ENCODE measurements at regions not wholly inside any gene's neighbourhood (a gene's known extent, or its start where the extent isn't known, plus 50 kb on each side); places are given as distances from the start of the nearest gene placed in this dataset.

DNA sequence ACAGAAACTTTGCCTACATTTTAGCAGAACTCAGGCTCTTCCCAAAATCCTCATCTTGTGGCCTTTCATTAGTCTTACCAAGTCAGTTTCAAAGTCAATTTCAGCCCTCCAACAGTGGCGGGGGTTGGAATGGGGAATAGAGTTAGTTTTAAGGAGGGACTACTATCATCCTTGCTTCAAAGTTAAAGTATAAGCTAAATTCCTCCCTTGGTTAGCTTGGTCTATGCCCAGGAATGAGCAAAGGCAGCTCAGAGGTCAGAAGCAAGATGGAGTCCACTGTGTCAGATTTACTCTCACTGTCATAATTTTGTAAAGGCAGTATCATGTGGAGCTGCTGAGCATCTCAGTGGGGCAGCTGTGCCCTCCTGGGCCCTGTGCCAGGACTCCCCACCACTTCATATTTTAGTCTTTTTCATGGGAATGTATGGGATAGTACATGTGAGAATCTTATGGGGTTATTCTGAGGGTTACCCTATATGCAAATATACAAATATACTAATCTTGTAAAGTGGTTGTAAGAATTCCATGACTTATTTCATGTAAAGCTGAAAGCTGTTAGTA lies 145.2 kb upstream of the MMADHC start:
- Histone ChIP-seq H3K27ac (no peak overlapping the region), H3K4me1 (peaks cover 0 to 6% of the 10 kb centered on the region in 2 donors), H3K9me3 (no peaks in the 10 kb centered on the region), H3K36me3 (no peaks in the 10 kb centered on the region), H3K4me3 (no peak overlapping the region), H3K27me3 (no peaks in the 10 kb centered on the region)
- no peak for DNase-seq
- intact Hi-C loops (cut with DNase I; ENCODE audit: low total_unique reads) = no loop called here
- TF ChIP-seq POLR2A (IDR thresholded peaks at IDR 0.05) = no peak
- TF ChIP-seq, protein P1, sequence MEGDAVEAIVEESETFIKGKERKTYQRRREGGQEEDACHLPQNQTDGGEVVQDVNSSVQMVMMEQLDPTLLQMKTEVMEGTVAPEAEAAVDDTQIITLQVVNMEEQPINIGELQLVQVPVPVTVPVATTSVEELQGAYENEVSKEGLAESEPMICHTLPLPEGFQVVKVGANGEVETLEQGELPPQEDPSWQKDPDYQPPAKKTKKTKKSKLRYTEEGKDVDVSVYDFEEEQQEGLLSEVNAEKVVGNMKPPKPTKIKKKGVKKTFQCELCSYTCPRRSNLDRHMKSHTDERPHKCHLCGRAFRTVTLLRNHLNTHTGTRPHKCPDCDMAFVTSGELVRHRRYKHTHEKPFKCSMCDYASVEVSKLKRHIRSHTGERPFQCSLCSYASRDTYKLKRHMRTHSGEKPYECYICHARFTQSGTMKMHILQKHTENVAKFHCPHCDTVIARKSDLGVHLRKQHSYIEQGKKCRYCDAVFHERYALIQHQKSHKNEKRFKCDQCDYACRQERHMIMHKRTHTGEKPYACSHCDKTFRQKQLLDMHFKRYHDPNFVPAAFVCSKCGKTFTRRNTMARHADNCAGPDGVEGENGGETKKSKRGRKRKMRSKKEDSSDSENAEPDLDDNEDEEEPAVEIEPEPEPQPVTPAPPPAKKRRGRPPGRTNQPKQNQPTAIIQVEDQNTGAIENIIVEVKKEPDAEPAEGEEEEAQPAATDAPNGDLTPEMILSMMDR (IDR thresholded peaks at IDR 0.05) = no peak

DNA sequence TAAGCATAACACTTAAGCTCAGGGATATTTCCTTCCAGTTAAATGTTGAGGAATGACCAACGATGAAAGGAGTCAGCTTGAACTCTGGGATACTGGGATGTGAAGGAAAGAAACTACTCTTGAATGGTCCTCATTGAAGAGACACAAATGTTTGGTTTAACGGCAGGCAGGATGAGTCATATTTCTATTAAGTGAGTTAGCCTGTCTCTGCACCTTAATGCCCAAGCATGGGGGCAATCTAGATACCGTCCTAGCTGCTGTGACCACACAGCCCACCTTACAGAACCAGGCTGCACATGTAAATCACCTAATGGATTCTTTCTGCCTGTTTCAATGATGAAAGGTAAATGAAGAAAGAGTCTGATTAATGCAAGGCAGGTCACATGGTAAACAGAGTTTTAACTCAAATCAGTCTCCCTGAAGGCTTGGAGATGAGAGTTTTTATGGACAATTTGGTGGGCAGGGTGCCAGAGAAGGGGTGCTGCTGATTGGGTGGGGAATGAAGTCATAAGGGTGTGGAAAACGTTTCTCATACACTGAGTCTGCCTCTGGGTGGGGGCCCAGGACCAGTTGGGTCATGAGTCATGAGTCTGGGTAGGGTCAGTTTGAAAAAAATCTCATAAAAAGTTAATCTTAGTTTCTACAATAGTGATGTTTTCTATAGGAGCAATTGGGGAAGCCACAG lies 144.6 kb upstream of the MMADHC start:
- TF ChIP-seq, protein P1 (IDR thresholded peaks at IDR 0.05) = no peak
- TF ChIP-seq POLR2A (IDR thresholded peaks at IDR 0.05) = no peak
- Histone ChIP-seq H3K36me3 (no peaks in the 10 kb centered on the region), H3K27ac (no peak overlapping the region), H3K27me3 (no peaks in the 10 kb centered on the region), H3K4me1 (peaks cover 0 to 6% of the 10 kb centered on the region in 2 donors), H3K9me3 (no peaks in the 10 kb centered on the region), H3K4me3 (no peak overlapping the region)
- intact Hi-C loops (cut with DNase I; ENCODE audit: low total_unique reads) = no loop called here
- DNase-seq = no peak

DNA sequence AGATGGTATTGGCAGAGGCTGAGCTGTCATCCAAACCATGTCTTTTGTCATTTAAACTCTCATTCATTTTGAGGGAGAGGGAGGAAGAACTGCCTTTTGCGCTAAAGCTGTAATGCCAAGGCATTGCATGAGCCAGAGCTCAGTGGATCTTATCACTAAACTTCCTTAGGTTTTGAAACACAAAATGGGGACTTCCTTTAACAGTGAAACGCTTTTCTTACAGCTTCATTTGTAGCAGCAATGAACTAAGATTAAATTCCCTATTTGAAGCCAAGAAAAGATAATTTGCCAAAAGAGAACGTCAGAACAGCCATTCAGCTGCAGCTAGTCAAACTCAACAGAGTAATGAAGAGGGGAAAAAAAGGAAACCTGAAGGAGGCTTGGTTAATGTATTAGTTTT lies 143.5 kb upstream of the MMADHC start:
- Histone ChIP-seq H3K4me3 (no peak overlapping the region), H3K9me3 (no peaks in the 10 kb centered on the region), H3K36me3 (no peaks in the 10 kb centered on the region), H3K27ac (no peak overlapping the region), H3K27me3 (no peaks in the 10 kb centered on the region), H3K4me1 (peaks cover 0 to 6% of the 10 kb centered on the region in 2 donors)
- TF ChIP-seq, protein P1 (IDR thresholded peaks at IDR 0.05) = no peak
- TF ChIP-seq POLR2A (IDR thresholded peaks at IDR 0.05) = no peak
- intact Hi-C loops (cut with DNase I; ENCODE audit: low total_unique reads) = no loop called here
- no peak for DNase-seq

DNA sequence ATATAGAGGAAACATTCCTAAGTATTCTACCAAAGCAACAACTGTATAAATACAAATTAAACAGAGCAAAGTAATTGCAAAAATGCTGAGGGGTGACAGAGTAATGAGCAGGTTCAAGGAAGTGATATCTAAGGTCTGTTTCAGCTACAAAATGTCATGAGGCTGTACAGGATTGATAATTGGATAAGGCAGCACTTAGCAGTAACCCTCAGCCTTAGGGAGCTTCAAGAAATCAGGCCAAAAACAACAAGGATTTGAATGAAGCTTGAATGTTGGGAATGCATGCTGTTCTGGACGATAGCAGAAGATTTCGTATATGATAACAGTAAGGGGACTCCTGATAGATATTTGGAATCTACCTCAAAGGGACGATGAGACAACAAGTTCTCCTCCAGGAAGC lies 142.0 kb upstream of the MMADHC start:
- no peaks in the 10 kb centered on the region for H3K36me3 ChIP-seq
- peaks cover 0 to 6% of the 10 kb centered on the region in 2 donors for H3K4me1 ChIP-seq
- TF ChIP-seq, protein P1 (IDR thresholded peaks at IDR 0.05) = no peak
- no peak for TF ChIP-seq POLR2A (IDR thresholded peaks at IDR 0.05)
- intact Hi-C loops (cut with DNase I; ENCODE audit: low total_unique reads) = no loop called here
- DNase-seq = no peak
- H3K9me3 ChIP-seq = no peaks in the 10 kb centered on the region
- no peaks in the 10 kb centered on the region for H3K27me3 ChIP-seq
- H3K27ac ChIP-seq = no peak overlapping the region
- no peak overlapping the region for H3K4me3 ChIP-seq

DNA sequence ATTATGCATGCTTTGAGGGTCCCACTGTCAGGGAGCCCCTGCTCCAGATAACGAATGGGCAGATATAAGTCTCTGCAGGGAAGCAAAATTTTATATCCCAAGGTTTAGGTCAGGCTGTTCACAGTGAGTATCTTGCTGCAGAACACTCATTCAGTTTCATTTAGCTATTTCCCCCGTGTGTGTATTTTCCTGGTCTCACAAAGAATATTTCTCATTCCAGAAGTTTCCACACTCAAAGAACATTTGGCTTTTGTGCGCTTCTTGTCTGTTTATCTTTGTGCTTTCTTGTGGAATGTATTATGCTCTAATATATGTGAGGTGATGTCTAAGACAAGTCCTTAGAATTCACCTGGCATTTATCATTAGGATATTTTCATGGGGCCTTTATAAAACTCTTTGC lies 140.4 kb upstream of the MMADHC start:
- Histone ChIP-seq H3K27ac (no peak overlapping the region), H3K4me1 (peaks cover 0 to 6% of the 10 kb centered on the region in 2 donors), H3K4me3 (no peak overlapping the region), H3K9me3 (no peaks in the 10 kb centered on the region), H3K36me3 (no peaks in the 10 kb centered on the region), H3K27me3 (no peaks in the 10 kb centered on the region)
- DNase-seq = no peak
- intact Hi-C loops (cut with DNase I; ENCODE audit: low total_unique reads) = no loop called here
- TF ChIP-seq POLR2A (IDR thresholded peaks at IDR 0.05) = no peak
- TF ChIP-seq, protein P1 (IDR thresholded peaks at IDR 0.05) = no peak
